ENCODE measurements at regions not wholly inside any gene's neighbourhood (a gene's known extent, or its start where the extent isn't known, plus 50 kb on each side); places are given as distances from the start of the nearest gene placed in this dataset.

- Mint-ChIP-seq H3K4me1 (no peaks in the 10 kb centered on the region), H3K36me3 (no peaks in the 10 kb centered on the region), H3K4me3 (no peak overlapping the region), H3K27ac (no peak overlapping the region), H3K9me3 (no peaks in the 10 kb centered on the region), H3K27me3 (no peaks in the 10 kb centered on the region)
- no peak for ATAC-seq
Observed at GRCh38 chr5:110345623-110346022, 380.8 kb downstream of the TMEM232 start.

DNA sequence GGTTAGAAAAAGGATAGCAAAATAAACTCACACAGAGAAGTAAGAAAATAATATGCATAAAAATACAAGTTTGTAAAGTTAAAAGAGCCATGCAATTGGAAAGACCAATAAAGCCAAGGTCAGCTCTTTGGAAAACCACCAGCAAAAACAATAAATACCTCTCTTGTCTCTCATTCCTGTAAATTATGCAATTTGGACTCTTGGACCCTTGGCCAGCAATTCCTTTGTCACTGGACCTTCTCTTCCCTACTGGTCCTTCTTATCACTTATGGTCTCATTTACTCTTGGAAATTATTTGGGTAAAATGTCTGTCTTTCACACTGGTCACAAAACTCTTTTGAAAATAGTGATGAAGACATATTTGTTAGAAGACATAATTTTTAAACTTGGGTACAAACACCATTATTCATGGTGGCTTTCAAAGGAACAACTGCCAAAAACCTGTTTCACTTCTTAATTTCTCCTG is 379.5 kb downstream of the TMEM232 start:
- H3K4me3 Mint-ChIP-seq, result no peak overlapping the region

GRCh38 chr5:110347781-110348180 is 378.7 kb downstream of the TMEM232 start:
- ATAC-seq, result no peak
- Mint-ChIP-seq H3K4me1 (no peaks in the 10 kb centered on the region), H3K9me3 (no peaks in the 10 kb centered on the region), H3K4me3 (no peak overlapping the region), H3K36me3 (no peaks in the 10 kb centered on the region), H3K27ac (no peak overlapping the region), H3K27me3 (no peaks in the 10 kb centered on the region)

More for the DNA sequence above, 379.5 kb downstream of the TMEM232 start:
- no peak for ATAC-seq
- H3K4me1 Mint-ChIP-seq, result no peaks in the 10 kb centered on the region
- H3K36me3 Mint-ChIP-seq, result no peaks in the 10 kb centered on the region
- H3K27me3 Mint-ChIP-seq, result no peaks in the 10 kb centered on the region
- no peaks in the 10 kb centered on the region for H3K9me3 Mint-ChIP-seq
- no peak overlapping the region for H3K27ac Mint-ChIP-seq

DNA sequence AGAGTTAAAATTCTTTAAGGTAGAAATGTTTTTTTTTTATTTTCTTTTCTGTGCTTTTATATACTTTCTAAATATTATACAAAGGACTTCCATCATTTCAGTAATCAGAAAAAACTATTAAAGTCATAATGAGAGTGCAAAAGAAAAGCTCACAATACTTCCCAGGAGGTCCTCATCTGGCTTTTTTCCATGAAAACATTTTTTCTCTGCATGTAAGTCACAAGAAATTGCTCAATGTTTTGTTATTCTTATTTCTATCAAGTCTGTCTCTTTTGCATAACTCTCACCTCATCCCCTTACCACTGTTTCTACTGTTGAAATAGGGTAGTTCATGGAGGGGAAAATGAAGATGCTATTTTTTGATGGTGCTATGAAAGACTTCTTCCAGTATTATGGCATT is 375.0 kb downstream of the TMEM232 start:
- Mint-ChIP-seq H3K9me3 (no peaks in the 10 kb centered on the region), H3K4me3 (no peak overlapping the region), H3K27me3 (no peaks in the 10 kb centered on the region), H3K36me3 (no peaks in the 10 kb centered on the region), H3K4me1 (no peaks in the 10 kb centered on the region), H3K27ac (no peak overlapping the region)
- ATAC-seq, result no peak

DNA sequence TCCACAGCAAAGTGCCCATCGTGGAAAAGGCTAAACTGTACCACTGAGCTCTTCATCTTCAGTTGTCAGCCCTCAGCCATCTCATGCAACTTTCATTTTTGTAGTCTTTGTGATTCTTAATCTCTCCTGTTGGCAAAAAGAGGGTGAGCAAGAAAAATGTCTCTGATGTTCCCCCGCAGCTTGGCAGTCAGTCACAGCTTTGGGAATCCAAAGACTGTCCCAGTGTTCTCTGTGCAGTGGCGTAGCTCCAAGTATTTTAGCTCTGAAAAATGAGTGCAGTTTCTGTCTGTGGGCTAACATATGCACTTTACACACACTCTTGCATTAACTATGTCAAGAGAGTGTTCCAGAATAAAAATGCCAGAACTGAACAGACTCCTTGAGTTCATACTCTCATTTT is 372.2 kb downstream of the TMEM232 start:
- Mint-ChIP-seq H3K4me3 (no peak overlapping the region), H3K36me3 (no peaks in the 10 kb centered on the region), H3K4me1 (no peaks in the 10 kb centered on the region), H3K27me3 (no peaks in the 10 kb centered on the region), H3K9me3 (no peaks in the 10 kb centered on the region), H3K27ac (no peak overlapping the region)
- no peak for ATAC-seq

GRCh38 chr5:110354915-110355644 is 371.4 kb downstream of the TMEM232 start:
- no peak for ATAC-seq
- Mint-ChIP-seq H3K4me1 (no peaks in the 10 kb centered on the region), H3K27me3 (no peaks in the 10 kb centered on the region), H3K27ac (no peak overlapping the region), H3K9me3 (no peaks in the 10 kb centered on the region), H3K4me3 (no peak overlapping the region), H3K36me3 (no peaks in the 10 kb centered on the region)

DNA sequence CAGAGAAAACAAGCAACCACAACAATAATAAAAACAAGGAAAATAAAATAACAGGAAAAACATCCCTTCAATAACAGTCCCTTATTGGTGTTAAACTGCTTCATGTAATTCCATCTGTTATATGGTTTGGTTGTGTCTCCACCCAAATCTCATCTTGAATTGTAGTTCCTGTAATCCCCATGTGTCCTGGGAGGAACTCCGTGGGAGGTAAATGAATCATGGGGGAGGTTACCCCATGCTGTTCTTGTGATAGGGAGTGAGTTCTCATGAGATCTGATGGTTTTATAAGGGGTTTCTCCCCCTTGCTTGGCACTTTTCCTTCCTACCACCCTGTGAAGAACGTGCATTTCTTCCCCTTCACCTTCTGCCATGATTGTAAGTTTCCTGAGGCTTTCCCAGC is 369.8 kb downstream of the TMEM232 start:
- no peak overlapping the region for H3K27ac Mint-ChIP-seq
- no peaks in the 10 kb centered on the region for H3K4me1 Mint-ChIP-seq
- H3K4me3 Mint-ChIP-seq, result no peak overlapping the region
- no peaks in the 10 kb centered on the region for H3K27me3 Mint-ChIP-seq
- no peak for ATAC-seq
- no peaks in the 10 kb centered on the region for H3K36me3 Mint-ChIP-seq
- H3K9me3 Mint-ChIP-seq, result no peaks in the 10 kb centered on the region

GRCh38 chr5:110359221-110359620 is 367.2 kb downstream of the TMEM232 start:
- H3K36me3 Mint-ChIP-seq, result no peaks in the 10 kb centered on the region
- no peak for ATAC-seq
- H3K4me1 Mint-ChIP-seq, result no peaks in the 10 kb centered on the region
- H3K27ac Mint-ChIP-seq, result no peak overlapping the region
- H3K27me3 Mint-ChIP-seq, result peaks cover 3% of the 10 kb centered on the region
- H3K9me3 Mint-ChIP-seq, result no peaks in the 10 kb centered on the region
- H3K4me3 Mint-ChIP-seq, result no peak overlapping the region

DNA sequence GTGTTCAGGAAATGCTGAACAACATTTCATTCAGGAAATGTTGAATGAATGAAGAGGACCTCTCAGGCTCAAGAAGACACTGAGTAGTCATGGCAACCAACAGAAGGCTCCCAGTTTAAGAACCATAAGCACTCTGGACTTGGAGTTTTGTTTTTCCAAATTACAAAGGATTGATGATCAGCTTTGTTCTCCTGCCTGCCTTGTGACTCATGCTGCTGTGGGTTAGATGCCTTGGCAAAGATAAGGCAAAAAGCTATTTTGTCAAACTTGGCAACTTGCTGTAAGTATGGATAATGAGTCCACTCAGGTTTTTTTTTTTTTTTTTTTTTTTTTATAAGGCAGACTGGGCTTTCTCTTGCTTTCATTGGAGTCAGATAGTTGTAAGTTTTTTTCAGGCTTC is 365.0 kb downstream of the TMEM232 start:
- Mint-ChIP-seq H3K36me3 (no peaks in the 10 kb centered on the region), H3K9me3 (no peaks in the 10 kb centered on the region), H3K27me3 (peaks cover 8% of the 10 kb centered on the region), H3K4me3 (no peak overlapping the region), H3K4me1 (no peaks in the 10 kb centered on the region), H3K27ac (no peak overlapping the region)
- ATAC-seq, result no peak

- Mint-ChIP-seq H3K4me1 (no peaks in the 10 kb centered on the region), H3K4me3 (no peak overlapping the region), H3K27me3 (peaks cover 8% of the 10 kb centered on the region), H3K27ac (no peak overlapping the region), H3K9me3 (no peaks in the 10 kb centered on the region), H3K36me3 (no peaks in the 10 kb centered on the region)
- no peak for ATAC-seq
Observed at GRCh38 chr5:110362261-110362660, 364.2 kb downstream of the TMEM232 start.

DNA sequence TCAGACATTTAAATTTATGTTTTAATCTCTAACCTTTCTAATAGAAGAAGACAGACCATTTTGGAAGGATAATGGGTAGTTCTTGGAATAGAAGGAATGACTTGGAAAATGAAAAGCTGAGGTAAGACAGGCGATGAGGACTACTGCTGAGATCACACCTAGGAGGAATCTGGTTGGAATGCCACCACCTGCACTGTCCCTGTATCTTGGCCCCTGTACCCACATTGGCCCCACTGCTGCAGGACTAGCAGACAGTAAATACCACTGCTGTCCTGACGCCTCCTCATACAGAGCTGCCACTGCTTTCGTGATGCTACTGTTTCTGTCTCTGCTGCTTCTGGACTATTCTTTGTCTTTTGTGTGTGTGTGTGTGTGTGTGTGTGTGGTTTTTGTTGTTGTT is 359.8 kb downstream of the TMEM232 start:
- H3K36me3 Mint-ChIP-seq, result no peaks in the 10 kb centered on the region
- no peaks in the 10 kb centered on the region for H3K9me3 Mint-ChIP-seq
- peaks cover 11% of the 10 kb centered on the region for H3K4me1 Mint-ChIP-seq
- peak; percentile 9 for ATAC-seq
- no peak overlapping the region for H3K4me3 Mint-ChIP-seq
- H3K27ac Mint-ChIP-seq, result no peak overlapping the region
- peaks cover 8% of the 10 kb centered on the region for H3K27me3 Mint-ChIP-seq
